ACC112 (cell line): ENCODE measurements at regions not wholly inside any gene's neighbourhood (a gene's known extent, or its start where the extent isn't known, plus 50 kb on each side); places are given as distances from the start of the nearest gene placed in this dataset.

ENCODE experiments used
- H2AFZ ChIP-seq: fragments of 200-600 bp; sonication (generic); one replicate; pipeline ENCODE4 v1.6.0; 2017; ENCODE audit warnings: antibody characterized with exemption, low read length; ENCODE audit not compliant: unreplicated experiment
- H3K27ac ChIP-seq: fragments of 200-600 bp; sonication (generic); 2 replicates; pipeline ENCODE4 v1.5.1; 2014; ENCODE audit warnings: low read depth, mild to moderate bottlenecking, antibody characterized with exemption, low read length, moderate library complexity
- H3K27me3 ChIP-seq: fragments of 200-600 bp; sonication (generic); 2 replicates; pipeline ENCODE4 v1.6.1; 2014; ENCODE audit warnings: mild to moderate bottlenecking, antibody characterized with exemption, low read length, moderate library complexity, mixed read lengths; ENCODE audit not compliant: insufficient read depth
- H3K36me3 ChIP-seq: fragments of 200-600 bp; sonication (generic); 2 replicates; pipeline ENCODE4 v1.6.1; 2016; ENCODE audit warnings: mild to moderate bottlenecking, antibody characterized with exemption, low read length, moderate library complexity, mixed read lengths; ENCODE audit not compliant: insufficient read depth
- H3K4me1 ChIP-seq: fragments of 200-600 bp; sonication (generic); one replicate; pipeline ENCODE4 v1.6.1; 2016; ENCODE audit warnings: low read length, mixed read lengths; ENCODE audit not compliant: insufficient read depth, unreplicated experiment, control insufficient read depth
- H3K4me3 ChIP-seq: fragments of 200-600 bp; sonication (generic); 2 replicates; pipeline ENCODE4 v1.5.1; 2014; ENCODE audit warnings: mild to moderate bottlenecking, low read depth, low read length
- H3K79me2 ChIP-seq: fragments of 200-600 bp; sonication (generic); one replicate; pipeline ENCODE4 v1.6.0; 2016; ENCODE audit warnings: low read length; ENCODE audit not compliant: control insufficient read depth, unreplicated experiment, insufficient read depth

- no peak overlapping the region for H3K4me3 ChIP-seq
- H3K4me1 ChIP-seq = no peaks in the 10 kb centered on the region
Observed at GRCh38 chr12:126095748-126096510, 1030.7 kb downstream of the AACS start.

GRCh38 chr12:126106706-126107105 lies 1041.5 kb downstream of the AACS start:
- Histone ChIP-seq H3K4me3 (no peak overlapping the region), H3K4me1 (no peaks in the 10 kb centered on the region), H3K27me3 (no peaks in the 10 kb centered on the region), H3K27ac (no peak overlapping the region), H3K36me3 (no peaks in the 10 kb centered on the region), H3K79me2 (no peaks in the 10 kb centered on the region), H2AFZ (no peak overlapping the region)

More at GRCh38 chr12:126095748-126096510, 1030.7 kb downstream of the AACS start:
- Histone ChIP-seq H3K27me3 (no peaks in the 10 kb centered on the region), H3K27ac (no peak overlapping the region), H3K79me2 (no peaks in the 10 kb centered on the region), H3K36me3 (no peaks in the 10 kb centered on the region), H2AFZ (no peak overlapping the region)

- no peak overlapping the region for H3K27ac ChIP-seq
- no peak overlapping the region for H3K4me3 ChIP-seq
- no peaks in the 10 kb centered on the region for H3K27me3 ChIP-seq
- H3K4me1 ChIP-seq = no peaks in the 10 kb centered on the region
- no peaks in the 10 kb centered on the region for H3K36me3 ChIP-seq
- no peaks in the 10 kb centered on the region for H3K79me2 ChIP-seq
- no peak overlapping the region for H2AFZ ChIP-seq
Observed at GRCh38 chr12:126107659-126108058, 1042.4 kb downstream of the AACS start.

GRCh38 chr12:126108247-126108646 lies 1043.0 kb downstream of the AACS start:
- Histone ChIP-seq H3K79me2 (no peaks in the 10 kb centered on the region), H3K27ac (no peak overlapping the region), H3K4me1 (no peaks in the 10 kb centered on the region), H2AFZ (no peak overlapping the region), H3K4me3 (no peak overlapping the region), H3K36me3 (no peaks in the 10 kb centered on the region), H3K27me3 (no peaks in the 10 kb centered on the region)

- H3K36me3 ChIP-seq = no peaks in the 10 kb centered on the region
- no peak overlapping the region for H3K27ac ChIP-seq
- no peak overlapping the region for H2AFZ ChIP-seq
- no peaks in the 10 kb centered on the region for H3K4me1 ChIP-seq
- H3K27me3 ChIP-seq = no peaks in the 10 kb centered on the region
- no peak overlapping the region for H3K4me3 ChIP-seq
- H3K79me2 ChIP-seq = no peaks in the 10 kb centered on the region
Observed at GRCh38 chr12:126112141-126112540, 1046.9 kb downstream of the AACS start.

DNA sequence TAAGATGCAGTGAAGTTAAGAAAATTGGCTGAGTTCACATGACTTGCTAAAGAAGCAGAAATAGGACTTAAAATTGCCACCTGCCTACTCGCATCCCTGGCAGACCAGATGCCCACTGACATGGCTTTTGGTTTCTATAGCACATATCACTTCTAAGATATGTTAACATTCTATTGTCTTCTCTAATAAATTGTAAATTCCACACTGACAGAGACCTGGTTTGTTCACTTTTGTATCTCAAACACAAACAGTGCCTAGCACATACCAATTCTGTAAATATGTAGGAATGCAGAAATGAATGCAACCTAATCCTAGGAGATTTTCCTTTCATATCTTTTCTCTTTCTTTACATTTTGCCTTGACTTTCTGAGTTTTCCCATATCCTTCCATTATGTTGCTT lies 1047.6 kb downstream of the AACS start:
- Histone ChIP-seq H3K36me3 (no peaks in the 10 kb centered on the region), H3K4me3 (no peak overlapping the region), H2AFZ (no peak overlapping the region), H3K4me1 (no peaks in the 10 kb centered on the region), H3K27me3 (no peaks in the 10 kb centered on the region), H3K79me2 (no peaks in the 10 kb centered on the region), H3K27ac (no peak overlapping the region)

DNA sequence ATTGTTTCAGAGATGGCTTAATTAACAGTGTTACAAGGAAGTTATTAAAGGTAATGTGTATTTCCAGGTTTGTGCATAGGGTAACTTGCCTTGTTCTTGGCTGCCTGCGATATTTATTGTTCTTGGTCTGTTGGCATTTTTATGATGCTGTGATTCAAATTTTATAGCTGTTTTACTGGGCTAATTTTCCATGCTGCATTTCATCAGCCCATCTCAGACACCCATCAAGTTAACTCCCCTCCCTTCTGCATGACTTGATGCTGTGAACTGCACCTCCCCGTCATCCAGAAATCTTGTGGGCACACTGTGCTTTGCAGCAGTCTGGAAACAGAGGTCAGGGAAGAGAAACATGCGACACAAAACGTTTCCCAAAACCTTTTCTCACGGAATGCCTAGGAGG lies 1049.2 kb downstream of the AACS start:
- no peaks in the 10 kb centered on the region for H3K4me1 ChIP-seq
- no peak overlapping the region for H2AFZ ChIP-seq
- no peak overlapping the region for H3K4me3 ChIP-seq

GRCh38 chr12:126117502-126117901 lies 1052.3 kb downstream of the AACS start:
- Histone ChIP-seq H3K79me2 (no peaks in the 10 kb centered on the region), H3K27ac (no peak overlapping the region), H3K27me3 (no peaks in the 10 kb centered on the region), H3K36me3 (no peaks in the 10 kb centered on the region), H3K4me3 (no peak overlapping the region), H2AFZ (no peak overlapping the region), H3K4me1 (no peaks in the 10 kb centered on the region)

More for the DNA sequence above, 1049.2 kb downstream of the AACS start:
- no peaks in the 10 kb centered on the region for H3K36me3 ChIP-seq
- no peak overlapping the region for H3K27ac ChIP-seq
- H3K27me3 ChIP-seq = no peaks in the 10 kb centered on the region
- H3K79me2 ChIP-seq = no peaks in the 10 kb centered on the region

DNA sequence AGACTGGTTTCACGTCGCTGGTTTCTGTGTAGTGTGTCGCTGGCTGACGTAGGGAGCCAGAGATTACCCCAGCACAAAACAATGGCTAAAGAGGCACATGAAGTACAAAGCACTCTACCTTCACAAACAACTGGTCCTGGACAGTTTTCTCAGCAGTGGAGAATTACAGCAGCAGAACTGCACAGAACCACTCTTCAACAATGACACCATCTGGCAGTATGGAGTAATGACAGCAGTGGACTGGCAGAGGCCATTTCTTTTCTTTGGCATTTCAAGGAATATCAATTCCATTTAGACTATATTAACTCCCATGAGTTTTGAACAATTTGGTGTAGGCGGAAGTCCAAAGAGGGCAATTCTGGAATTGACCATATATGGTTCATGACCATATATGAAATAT lies 1074.1 kb downstream of the AACS start:
- Histone ChIP-seq H3K27me3 (no peaks in the 10 kb centered on the region), H3K27ac (no peak overlapping the region), H3K4me3 (no peak overlapping the region), H3K4me1 (no peaks in the 10 kb centered on the region), H2AFZ (no peak overlapping the region), H3K79me2 (no peaks in the 10 kb centered on the region), H3K36me3 (no peaks in the 10 kb centered on the region)

DNA sequence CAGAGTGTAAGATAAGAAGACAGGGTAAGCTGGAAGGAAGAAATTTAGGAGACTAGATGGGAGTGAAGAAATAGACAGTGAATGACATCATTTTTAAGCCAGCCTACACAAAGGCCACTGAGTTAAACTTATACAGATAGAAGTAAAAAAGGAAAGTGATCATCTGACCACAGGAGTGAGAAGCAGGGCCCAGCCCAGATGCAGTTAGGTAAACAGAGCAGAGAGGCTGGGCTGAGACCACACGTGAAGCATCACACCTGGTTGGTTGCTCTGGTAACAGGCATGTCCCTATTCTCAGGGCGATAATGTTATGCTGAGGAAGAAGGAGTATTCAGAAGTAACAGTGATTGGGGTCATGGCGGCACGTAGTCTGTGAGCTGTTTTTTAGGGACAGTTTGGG lies 1079.4 kb downstream of the AACS start:
- Histone ChIP-seq H3K79me2 (no peaks in the 10 kb centered on the region), H3K4me1 (no peaks in the 10 kb centered on the region), H3K27me3 (no peaks in the 10 kb centered on the region), H3K27ac (no peak overlapping the region), H2AFZ (no peak overlapping the region), H3K4me3 (no peak overlapping the region), H3K36me3 (no peaks in the 10 kb centered on the region)

DNA sequence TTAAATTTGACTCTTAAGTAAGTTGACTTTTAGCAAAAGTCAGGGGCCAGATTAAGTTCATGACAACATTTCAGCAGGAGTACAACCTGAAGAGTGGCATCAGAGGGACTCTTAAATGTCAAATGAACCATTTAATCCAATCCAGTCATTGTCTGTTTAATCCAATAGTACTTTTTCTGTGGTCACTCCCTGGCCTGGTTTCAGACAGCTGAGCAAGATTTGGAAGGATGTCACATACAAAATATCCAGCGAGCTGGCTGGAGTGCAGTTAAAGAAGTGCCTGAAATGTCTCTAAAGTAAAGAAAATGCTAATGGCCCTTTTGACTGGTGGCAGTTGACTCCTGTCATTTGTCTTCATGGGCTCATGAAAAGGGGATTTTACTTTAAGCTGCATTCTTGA lies 1082.1 kb downstream of the AACS start:
- Histone ChIP-seq H3K27me3 (no peaks in the 10 kb centered on the region), H3K36me3 (no peaks in the 10 kb centered on the region), H3K79me2 (no peaks in the 10 kb centered on the region), H3K27ac (no peak overlapping the region), H3K4me3 (no peak overlapping the region), H2AFZ (no peak overlapping the region), H3K4me1 (no peaks in the 10 kb centered on the region)
